K562 (cell line): ENCODE measurements at regions not wholly inside any gene's neighbourhood (a gene's known extent, or its start where the extent isn't known, plus 50 kb on each side); places are given as distances from the start of the nearest gene placed in this dataset.

Source experiments
- ATAC-seq: fragments of 200-7000 bp; cut with Tn5 transposase; 3 replicates; pipeline ENCODE4 v1.9.1; 2020; ENCODE audit warnings: moderate library complexity
- BruUV-seq: library from RNA; stranded (reverse); fragments of 400-500 nt; replicated peaks from 2 replicates; lab custom pipeline; 2021; lab: Mats Ljungman, UMichigan
- CTCF ChIA-PET: fragments of 300-600 bp; formaldehyde crosslinking; extraction: SDS; loops from one replicate; lab custom pipeline; 2021; ENCODE audit warnings: low intra/inter-chr PET ratio; lab: Yijun Ruan, JAX
- POLR2A ChIA-PET: fragments of 300-600, 350-650 bp; sonication (Branson Sonifier 250); formaldehyde crosslinking; extraction: SDS; loops from one replicate; lab custom pipeline; 2021; ENCODE audit warnings: antibody characterized with exemption, inconsistent platforms; lab: Yijun Ruan, JAX
- DNase-seq, 4 experiments: peaks; one replicate each; pipeline versions ENCODE4 v3.0.0 to v3.0.0-alpha.2; 2011 to 2018; ENCODE audit warnings: low spot score in 3 of 4, mixed read lengths in 3 of 4; ENCODE audit errors: extremely low read depth in 1 of 4
- FAIRE-seq: peaks from 2 replicates; lab custom pipeline; 2011; peaks lifted over from hg19 to GRCh38; lab: Jason Lieb, UNC
- H2AFZ ChIP-seq: 2 replicates; pipeline ENCODE4 v1.6.0; 2011; ENCODE audit warnings: low read depth, low read length, control low read depth, inconsistent platforms
- H3K27ac ChIP-seq: fragments of 200-600 bp; 3 replicates; pipeline ENCODE4 v1.8.0; 2011; ENCODE audit warnings: low read depth, mild to moderate bottlenecking, control low read depth, inconsistent platforms, low read length, moderate library complexity, mixed read lengths; ENCODE audit errors: extremely low read depth
- H3K27me3 ChIP-seq, 2 experiments: fragments of 300-600 bp in 1 of 2; 2 replicates in 1 of 2; 3 replicates in 1 of 2; pipeline versions ENCODE4 v1.6.0 to v1.8.0; 2011; ENCODE audit warnings: inconsistent platforms in 2 of 2, low read length in 2 of 2, mild to moderate bottlenecking in 1 of 2, mixed read lengths in 1 of 2, moderate library complexity in 1 of 2; ENCODE audit not compliant: control insufficient read depth in 2 of 2, insufficient read depth in 2 of 2
- H3K36me3 ChIP-seq: fragments of 300-600 bp; 3 replicates; pipeline ENCODE4 v1.8.0; 2011; ENCODE audit warnings: mild to moderate bottlenecking, low read length, inconsistent platforms; ENCODE audit not compliant: control insufficient read depth, insufficient read depth
- H3K4me1 ChIP-seq, 2 experiments: fragments of 200-600 bp in 1 of 2; replicated peaks in 1 of 2; 2 replicates in 1 of 2; 3 replicates in 1 of 2; pipeline versions ENCODE4 v1.5.1 to v1.8.0; 2011; ENCODE audit warnings: inconsistent platforms in 2 of 2, low read length in 2 of 2, mild to moderate bottlenecking in 1 of 2, mixed read lengths in 1 of 2, moderate library complexity in 1 of 2; ENCODE audit not compliant: control insufficient read depth in 2 of 2, insufficient read depth in 2 of 2
- H3K4me2 ChIP-seq: 2 replicates; pipeline ENCODE4 v1.6.1; 2011; ENCODE audit warnings: low read length, control low read depth, inconsistent platforms, mixed read lengths; ENCODE audit not compliant: insufficient read depth
- H3K4me3 ChIP-seq: fragments of 200-600 bp; sonication (generic), shearing (Covaris generic); 2 replicates; pipeline ENCODE4 v1.5.1; 2016; ENCODE audit warnings: control low read depth, inconsistent platforms
- H3K79me2 ChIP-seq: fragments of 200-600 bp; 3 replicates; pipeline ENCODE4 v1.8.0; 2011; ENCODE audit warnings: low read length, inconsistent platforms; ENCODE audit not compliant: control insufficient read depth, insufficient read depth
- H3K9ac ChIP-seq, 2 experiments: 2 replicates each; pipeline versions ENCODE4 v1.6.0 to v1.6.1; 2011; ENCODE audit warnings: low read depth in 2 of 2, low read length in 2 of 2, control low read depth in 1 of 2, inconsistent platforms in 1 of 2, mild to moderate bottlenecking in 1 of 2, mixed read lengths in 1 of 2; ENCODE audit not compliant: insufficient read depth in 1 of 2
- H3K9me1 ChIP-seq: one replicate; pipeline ENCODE4 v1.6.0; 2011; ENCODE audit warnings: inconsistent platforms, mild to moderate bottlenecking, low read length, moderate library complexity; ENCODE audit not compliant: control insufficient read depth, insufficient read depth
- H3K9me3 ChIP-seq: replicated peaks from 2 replicates; pipeline ENCODE4 v1.5.1; 2011; ENCODE audit warnings: low read depth, low read length, inconsistent platforms; ENCODE audit not compliant: control insufficient read depth, insufficient read depth
- H4K20me1 ChIP-seq: replicated peaks from 2 replicates; pipeline ENCODE4 v1.6.1; 2011; ENCODE audit warnings: low read length, inconsistent platforms, mixed read lengths; ENCODE audit not compliant: control insufficient read depth, insufficient read depth
- BRD4 ChIP-seq: fragments of 200-600 bp; sonication (generic); IDR thresholded peaks from 2 replicates; pipeline ENCODE4 v1.6.1; 2017; ENCODE audit warnings: inconsistent platforms
- ETS2 ChIP-seq: IDR thresholded peaks from 2 replicates; pipeline ENCODE4 v1.6.1; 2016; ENCODE audit warnings: borderline replicate concordance, missing genetic modification characterization, mild to moderate bottlenecking, moderate library complexity, missing compliant biosample characterization; ENCODE audit not compliant: poor library complexity, severe bottlenecking
- GTF2A2 ChIP-seq: IDR thresholded peaks from 2 replicates; pipeline ENCODE4 v1.6.1; 2016; ENCODE audit warnings: mild to moderate bottlenecking, missing genetic modification characterization, missing compliant biosample characterization
- HCFC1 ChIP-seq: IDR thresholded peaks from 2 replicates; pipeline ENCODE4 v1.6.1; 2012; ENCODE audit warnings: low read depth, low read length, improper control_type of control experiment
- NCOA2 ChIP-seq, 2 experiments: fragments of 450-650 bp; IDR thresholded peaks; 2 replicates each; pipeline ENCODE4 v1.6.1; 2018; ENCODE audit warnings: mild to moderate bottlenecking in 2 of 2, moderate library complexity in 1 of 2; ENCODE audit not compliant: partially characterized antibody in 2 of 2
- SMAD4 ChIP-seq: fragments of 250-450 bp; sonication (Bioruptor Pico); conservative IDR thresholded peaks from 2 replicates; pipeline ENCODE4 v1.8.0; 2021; ENCODE audit warnings: inconsistent platforms, mild to moderate bottlenecking, moderate library complexity
- ZNF165 ChIP-seq: fragments of 250-450 bp; sonication (Bioruptor Pico); IDR thresholded peaks from 2 replicates; pipeline ENCODE4 v1.4.0; 2020; ENCODE audit warnings: borderline replicate concordance
- ZNF347 ChIP-seq: fragments of 450-650 bp; formaldehyde crosslinking; IDR thresholded peaks from 2 replicates; pipeline ENCODE4 v1.4.0; 2020; ENCODE audit warnings: low read depth, mild to moderate bottlenecking, moderate library complexity
- ZNF589 ChIP-seq: fragments of 200-800 bp; sonication (Bioruptor generic); IDR thresholded peaks from 2 replicates; pipeline ENCODE4 v1.6.1; 2016; ENCODE audit warnings: low read depth, missing genetic modification characterization, missing compliant biosample characterization
- WGBS: fragments of 100-300 bp; shearing (Covaris generic); methylation state at CpG from one replicate; pipeline ENCODE4 v1.1.6; 2016; ENCODE audit warnings: low coverage, mixed read lengths; ENCODE audit not compliant: insufficient coverage; ENCODE audit errors: missing lambda C conversion rate; 5-methylcytosine and 5-hydroxymethylcytosine counted together
- in situ Hi-C: fragments of 300-500 bp; cut with MboI; formaldehyde crosslinking; loops from 4 replicates; pipeline ENCODE4 v1.15.0; 2018; ENCODE audit warnings: inconsistent platforms, mixed read lengths
- intact Hi-C: fragments of 100-400 bp; cut with micrococcal nuclease; formaldehyde crosslinking; loops from 2 replicates; pipeline ENCODE4 v1.14.2; 2022
- TF ChIP-seq, protein P1 (sequence below), 2 experiments: fragments of 450-650 bp; IDR thresholded peaks; 2 replicates each; pipeline ENCODE4 v1.6.1; 2016; ENCODE audit warnings: mild to moderate bottlenecking in 2 of 2, borderline replicate concordance in 1 of 2, low read depth in 1 of 2, moderate library complexity in 1 of 2
- TF ChIP-seq, protein P2 (sequence below), 2 experiments: fragments of 450-650 bp; IDR thresholded peaks; 2 replicates each; pipeline ENCODE4 v1.6.1; 2018; ENCODE audit warnings: mild to moderate bottlenecking in 2 of 2, low read depth in 1 of 2; ENCODE audit not compliant: partially characterized antibody in 2 of 2

DNA sequence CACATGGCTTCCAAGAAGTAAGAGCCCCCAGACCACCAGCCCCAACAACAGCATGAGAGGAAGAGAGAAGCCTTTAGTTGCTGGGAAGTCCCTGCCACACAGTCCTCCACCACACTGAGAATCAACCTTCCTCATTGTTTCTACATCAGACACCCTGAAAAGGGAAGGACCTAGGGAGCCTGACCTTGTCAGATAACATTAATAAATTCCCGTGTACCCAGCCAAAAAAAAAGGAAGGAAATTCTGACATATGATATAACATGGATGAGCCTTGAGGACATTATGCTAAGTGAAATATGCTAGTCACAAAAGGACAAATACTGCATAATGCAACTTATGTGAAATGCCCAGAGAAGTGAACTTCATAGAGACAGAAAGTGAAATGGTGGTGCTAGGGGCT lies 65.6 kb upstream of the ARHGAP29 start:
- Histone ChIP-seq H3K79me2 (no peaks in the 10 kb centered on the region), H3K9me1 (no peaks in the 10 kb centered on the region), H3K9ac (no peak overlapping the region), H3K27me3 (no peaks in the 10 kb centered on the region), H3K4me1 (no peaks in the 10 kb centered on the region), H2AFZ (no peak overlapping the region), H4K20me1 (no peaks in the 10 kb centered on the region), H3K36me3 (no peaks in the 10 kb centered on the region), H3K4me3 (no peak overlapping the region), H3K4me2 (no peak overlapping the region), H3K9me3 (no peaks in the 10 kb centered on the region), H3K27ac (no peak overlapping the region)
- in situ Hi-C loops (no loop called here), intact Hi-C loops (no loop called here)
- FAIRE-seq (no peak), DNase-seq (no peak), ATAC-seq (no peak)
- no TSS peak for BruUV-seq
- 0% methylated on average over 1 of the region's 1 CpG for WGBS
- CTCF ChIA-PET = no interaction called here
- POLR2A ChIA-PET = no interaction called here
- TF ChIP-seq BRD4 (no peak), ZNF589 (CRISPR knock-in tag) (no peak), ETS2 (tag) (no peak), GTF2A2 (no peak), ZNF347 (CRISPR knock-in tag) (no peak), ZNF165 (CRISPR knock-in tag) (no peak), NCOA2 (IDR thresholded peaks at IDR 0.05; ENCODE audit: partially characterized antibody in 2 of 2) (no peak), SMAD4 (CRISPR knock-in tag) (no peak), HCFC1 (no peak)
- TF ChIP-seq, protein P1, sequence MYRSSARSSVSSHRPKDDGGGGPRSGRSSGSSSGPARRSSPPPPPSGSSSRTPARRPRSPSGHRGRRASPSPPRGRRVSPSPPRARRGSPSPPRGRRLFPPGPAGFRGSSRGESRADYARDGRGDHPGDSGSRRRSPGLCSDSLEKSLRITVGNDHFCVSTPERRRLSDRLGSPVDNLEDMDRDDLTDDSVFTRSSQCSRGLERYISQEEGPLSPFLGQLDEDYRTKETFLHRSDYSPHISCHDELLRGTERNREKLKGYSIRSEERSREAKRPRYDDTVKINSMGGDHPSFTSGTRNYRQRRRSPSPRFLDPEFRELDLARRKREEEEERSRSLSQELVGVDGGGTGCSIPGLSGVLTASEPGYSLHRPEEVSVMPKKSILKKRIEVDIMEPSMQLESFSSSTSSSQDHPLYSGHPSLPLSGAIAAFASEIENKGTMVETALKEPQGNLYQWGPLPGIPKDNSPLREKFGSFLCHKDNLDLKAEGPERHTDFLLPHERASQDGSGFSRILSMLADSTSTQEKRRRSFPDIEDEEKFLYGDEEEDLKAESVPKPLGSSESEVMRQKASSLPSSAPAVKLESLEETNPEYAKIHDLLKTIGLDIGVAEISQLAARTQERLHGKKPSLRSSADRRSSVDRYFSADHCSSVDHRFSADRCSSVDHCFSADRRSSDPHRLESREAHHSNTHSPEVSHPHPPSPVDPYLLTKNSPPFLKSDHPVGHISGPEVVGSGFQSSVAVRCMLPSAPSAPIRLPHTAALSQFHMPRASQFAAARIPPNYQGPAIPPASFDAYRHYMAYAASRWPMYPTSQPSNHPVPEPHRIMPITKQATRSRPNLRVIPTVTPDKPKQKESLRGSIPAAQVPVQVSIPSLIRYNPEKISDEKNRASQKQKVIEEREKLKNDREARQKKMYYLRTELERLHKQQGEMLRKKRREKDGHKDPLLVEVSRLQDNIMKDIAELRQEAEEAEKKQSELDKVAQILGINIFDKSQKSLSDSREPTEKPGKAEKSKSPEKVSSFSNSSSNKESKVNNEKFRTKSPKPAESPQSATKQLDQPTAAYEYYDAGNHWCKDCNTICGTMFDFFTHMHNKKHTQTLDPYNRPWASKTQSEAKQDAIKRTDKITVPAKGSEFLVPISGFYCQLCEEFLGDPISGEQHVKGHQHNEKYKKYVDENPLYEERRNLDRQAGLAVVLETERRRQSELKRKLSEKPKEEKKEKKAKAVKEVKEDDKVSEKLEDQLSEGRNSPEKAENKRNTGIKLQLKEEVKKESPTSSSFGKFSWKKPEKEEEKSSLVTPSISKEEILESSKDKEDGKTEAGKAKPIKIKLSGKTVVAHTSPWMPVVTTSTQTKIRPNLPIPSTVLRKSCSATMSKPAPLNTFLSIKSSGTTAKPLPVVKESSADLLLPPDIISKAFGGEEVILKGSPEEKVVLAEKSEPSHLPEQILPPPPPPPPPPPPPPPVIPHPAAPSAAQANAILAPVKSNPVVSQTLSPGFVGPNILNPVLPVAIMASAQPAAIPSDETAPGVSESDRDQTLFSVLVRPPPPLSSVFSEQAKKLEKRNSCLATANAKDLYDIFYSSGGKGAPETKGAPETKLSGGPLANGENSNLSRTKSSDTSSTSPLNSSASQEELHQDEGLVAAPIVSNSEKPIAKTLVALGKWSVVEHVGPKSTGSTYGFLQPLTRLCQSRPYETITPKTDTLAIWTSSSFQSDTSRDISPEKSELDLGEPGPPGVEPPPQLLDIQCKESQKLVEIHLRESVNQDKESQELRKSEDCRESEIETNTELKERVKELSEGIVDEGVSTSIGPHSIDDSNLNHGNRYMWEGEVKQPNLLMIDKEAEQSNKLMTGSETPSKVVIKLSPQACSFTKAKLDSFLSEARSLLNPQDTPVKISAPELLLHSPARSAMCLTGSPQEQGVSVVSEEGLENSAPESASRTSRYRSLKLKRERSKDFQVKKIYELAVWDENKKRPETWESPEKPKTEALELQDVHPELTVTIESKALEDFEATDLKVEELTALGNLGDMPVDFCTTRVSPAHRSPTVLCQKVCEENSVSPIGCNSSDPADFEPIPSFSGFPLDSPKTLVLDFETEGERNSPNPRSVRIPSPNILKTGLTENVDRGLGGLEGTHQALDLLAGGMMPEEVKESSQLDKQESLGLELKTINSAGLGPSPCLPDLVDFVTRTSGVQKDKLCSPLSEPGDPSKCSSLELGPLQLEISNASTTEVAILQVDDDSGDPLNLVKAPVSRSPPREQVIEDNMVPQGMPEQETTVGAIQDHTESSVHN (IDR thresholded peaks at IDR 0.05; ENCODE audit: borderline replicate concordance in 1 of 2, low read depth in 1 of 2) = no peak
- TF ChIP-seq, protein P2, sequence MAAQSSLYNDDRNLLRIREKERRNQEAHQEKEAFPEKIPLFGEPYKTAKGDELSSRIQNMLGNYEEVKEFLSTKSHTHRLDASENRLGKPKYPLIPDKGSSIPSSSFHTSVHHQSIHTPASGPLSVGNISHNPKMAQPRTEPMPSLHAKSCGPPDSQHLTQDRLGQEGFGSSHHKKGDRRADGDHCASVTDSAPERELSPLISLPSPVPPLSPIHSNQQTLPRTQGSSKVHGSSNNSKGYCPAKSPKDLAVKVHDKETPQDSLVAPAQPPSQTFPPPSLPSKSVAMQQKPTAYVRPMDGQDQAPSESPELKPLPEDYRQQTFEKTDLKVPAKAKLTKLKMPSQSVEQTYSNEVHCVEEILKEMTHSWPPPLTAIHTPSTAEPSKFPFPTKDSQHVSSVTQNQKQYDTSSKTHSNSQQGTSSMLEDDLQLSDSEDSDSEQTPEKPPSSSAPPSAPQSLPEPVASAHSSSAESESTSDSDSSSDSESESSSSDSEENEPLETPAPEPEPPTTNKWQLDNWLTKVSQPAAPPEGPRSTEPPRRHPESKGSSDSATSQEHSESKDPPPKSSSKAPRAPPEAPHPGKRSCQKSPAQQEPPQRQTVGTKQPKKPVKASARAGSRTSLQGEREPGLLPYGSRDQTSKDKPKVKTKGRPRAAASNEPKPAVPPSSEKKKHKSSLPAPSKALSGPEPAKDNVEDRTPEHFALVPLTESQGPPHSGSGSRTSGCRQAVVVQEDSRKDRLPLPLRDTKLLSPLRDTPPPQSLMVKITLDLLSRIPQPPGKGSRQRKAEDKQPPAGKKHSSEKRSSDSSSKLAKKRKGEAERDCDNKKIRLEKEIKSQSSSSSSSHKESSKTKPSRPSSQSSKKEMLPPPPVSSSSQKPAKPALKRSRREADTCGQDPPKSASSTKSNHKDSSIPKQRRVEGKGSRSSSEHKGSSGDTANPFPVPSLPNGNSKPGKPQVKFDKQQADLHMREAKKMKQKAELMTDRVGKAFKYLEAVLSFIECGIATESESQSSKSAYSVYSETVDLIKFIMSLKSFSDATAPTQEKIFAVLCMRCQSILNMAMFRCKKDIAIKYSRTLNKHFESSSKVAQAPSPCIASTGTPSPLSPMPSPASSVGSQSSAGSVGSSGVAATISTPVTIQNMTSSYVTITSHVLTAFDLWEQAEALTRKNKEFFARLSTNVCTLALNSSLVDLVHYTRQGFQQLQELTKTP (IDR thresholded peaks at IDR 0.05; ENCODE audit: low read depth in 1 of 2, partially characterized antibody in 2 of 2) = no peak
